K562 (cell line): ENCODE measurements at regions not wholly inside any gene's neighbourhood (a gene's known extent, or its start where the extent isn't known, plus 50 kb on each side); places are given as distances from the start of the nearest gene placed in this dataset.

ENCODE experiments used
- ATAC-seq: fragments of 200-7000 bp; cut with Tn5 transposase; 3 replicates; pipeline ENCODE4 v1.9.1; 2020; ENCODE audit warnings: moderate library complexity
- BruUV-seq: library from RNA; stranded (reverse); fragments of 400-500 nt; replicated peaks from 2 replicates; lab custom pipeline; 2021; lab: Mats Ljungman, UMichigan
- CTCF ChIA-PET: fragments of 300-600 bp; formaldehyde crosslinking; extraction: SDS; loops from one replicate; lab custom pipeline; 2021; ENCODE audit warnings: low intra/inter-chr PET ratio; lab: Yijun Ruan, JAX
- POLR2A ChIA-PET: fragments of 300-600, 350-650 bp; sonication (Branson Sonifier 250); formaldehyde crosslinking; extraction: SDS; loops from one replicate; lab custom pipeline; 2021; ENCODE audit warnings: antibody characterized with exemption, inconsistent platforms; lab: Yijun Ruan, JAX
- DNase-seq, 4 experiments: peaks; one replicate each; pipeline versions ENCODE4 v3.0.0 to v3.0.0-alpha.2; 2011 to 2018; ENCODE audit warnings: low spot score in 3 of 4, mixed read lengths in 3 of 4; ENCODE audit errors: extremely low read depth in 1 of 4
- FAIRE-seq: peaks from 2 replicates; lab custom pipeline; 2011; peaks lifted over from hg19 to GRCh38; lab: Jason Lieb, UNC
- H2AFZ ChIP-seq: 2 replicates; pipeline ENCODE4 v1.6.0; 2011; ENCODE audit warnings: low read depth, low read length, control low read depth, inconsistent platforms
- H3K27ac ChIP-seq: fragments of 200-600 bp; 3 replicates; pipeline ENCODE4 v1.8.0; 2011; ENCODE audit warnings: low read depth, mild to moderate bottlenecking, control low read depth, inconsistent platforms, low read length, moderate library complexity, mixed read lengths; ENCODE audit errors: extremely low read depth
- H3K27me3 ChIP-seq, 2 experiments: fragments of 300-600 bp in 1 of 2; 2 replicates in 1 of 2; 3 replicates in 1 of 2; pipeline versions ENCODE4 v1.6.0 to v1.8.0; 2011; ENCODE audit warnings: inconsistent platforms in 2 of 2, low read length in 2 of 2, mild to moderate bottlenecking in 1 of 2, mixed read lengths in 1 of 2, moderate library complexity in 1 of 2; ENCODE audit not compliant: control insufficient read depth in 2 of 2, insufficient read depth in 2 of 2
- H3K36me3 ChIP-seq: fragments of 300-600 bp; 3 replicates; pipeline ENCODE4 v1.8.0; 2011; ENCODE audit warnings: mild to moderate bottlenecking, low read length, inconsistent platforms; ENCODE audit not compliant: control insufficient read depth, insufficient read depth
- H3K4me1 ChIP-seq, 2 experiments: fragments of 200-600 bp in 1 of 2; replicated peaks in 1 of 2; 2 replicates in 1 of 2; 3 replicates in 1 of 2; pipeline versions ENCODE4 v1.5.1 to v1.8.0; 2011; ENCODE audit warnings: inconsistent platforms in 2 of 2, low read length in 2 of 2, mild to moderate bottlenecking in 1 of 2, mixed read lengths in 1 of 2, moderate library complexity in 1 of 2; ENCODE audit not compliant: control insufficient read depth in 2 of 2, insufficient read depth in 2 of 2
- H3K4me2 ChIP-seq: 2 replicates; pipeline ENCODE4 v1.6.1; 2011; ENCODE audit warnings: low read length, control low read depth, inconsistent platforms, mixed read lengths; ENCODE audit not compliant: insufficient read depth
- H3K4me3 ChIP-seq: fragments of 200-600 bp; sonication (generic), shearing (Covaris generic); 2 replicates; pipeline ENCODE4 v1.5.1; 2016; ENCODE audit warnings: control low read depth, inconsistent platforms
- H3K79me2 ChIP-seq: fragments of 200-600 bp; 3 replicates; pipeline ENCODE4 v1.8.0; 2011; ENCODE audit warnings: low read length, inconsistent platforms; ENCODE audit not compliant: control insufficient read depth, insufficient read depth
- H3K9ac ChIP-seq, 2 experiments: 2 replicates each; pipeline versions ENCODE4 v1.6.0 to v1.6.1; 2011; ENCODE audit warnings: low read depth in 2 of 2, low read length in 2 of 2, control low read depth in 1 of 2, inconsistent platforms in 1 of 2, mild to moderate bottlenecking in 1 of 2, mixed read lengths in 1 of 2; ENCODE audit not compliant: insufficient read depth in 1 of 2
- H3K9me1 ChIP-seq: one replicate; pipeline ENCODE4 v1.6.0; 2011; ENCODE audit warnings: inconsistent platforms, mild to moderate bottlenecking, low read length, moderate library complexity; ENCODE audit not compliant: control insufficient read depth, insufficient read depth
- H3K9me3 ChIP-seq: replicated peaks from 2 replicates; pipeline ENCODE4 v1.5.1; 2011; ENCODE audit warnings: low read depth, low read length, inconsistent platforms; ENCODE audit not compliant: control insufficient read depth, insufficient read depth
- H4K20me1 ChIP-seq: replicated peaks from 2 replicates; pipeline ENCODE4 v1.6.1; 2011; ENCODE audit warnings: low read length, inconsistent platforms, mixed read lengths; ENCODE audit not compliant: control insufficient read depth, insufficient read depth
- BCOR ChIP-seq: fragments of 450-650 bp; IDR thresholded peaks from 2 replicates; pipeline ENCODE4 v1.6.1; 2016
- BMI1 ChIP-seq: fragments of 150-350 bp; IDR thresholded peaks from 2 replicates; pipeline ENCODE4 v1.6.1; 2014; ENCODE audit warnings: low read length
- CTBP1 ChIP-seq: fragments of 450-650 bp; IDR thresholded peaks from 2 replicates; pipeline ENCODE4 v1.6.1; 2016; ENCODE audit warnings: borderline replicate concordance
- EGR1 ChIP-seq: fragments of 450-650 bp; conservative IDR thresholded peaks from 2 replicates; pipeline ENCODE4 v1.6.1; 2017; ENCODE audit warnings: mild to moderate bottlenecking
- ELF1 ChIP-seq: fragments of 200-800 bp; sonication (Bioruptor generic); IDR thresholded peaks from 2 replicates; pipeline ENCODE4 v1.6.1; 2016; ENCODE audit warnings: missing genetic modification characterization, missing compliant biosample characterization
- EZH2 ChIP-seq: IDR thresholded peaks from 2 replicates; pipeline ENCODE4 v1.6.1; 2012; ENCODE audit warnings: low read depth, mild to moderate bottlenecking, inconsistent platforms, low read length, borderline replicate concordance
- HDAC2 ChIP-seq: fragments of 450-650 bp; IDR thresholded peaks from 2 replicates; pipeline ENCODE4 v1.6.1; 2016; ENCODE audit warnings: mild to moderate bottlenecking
- IFI16 ChIP-seq: fragments of 250-450 bp; sonication (Bioruptor Pico); IDR thresholded peaks from 2 replicates; pipeline ENCODE4 v2.1.2; 2022; ENCODE audit warnings: mild to moderate bottlenecking, inconsistent platforms
- POLR3G ChIP-seq: IDR thresholded peaks from 2 replicates; pipeline ENCODE4 v1.6.1; 2011; ENCODE audit not compliant: insufficient read length, insufficient replicate concordance; ENCODE audit errors: extremely low read depth
- RBM17 ChIP-seq: fragments of 200-400 bp; formaldehyde crosslinking; IDR thresholded peaks from 2 replicates; pipeline ENCODE4 v1.6.1; 2017; ENCODE audit warnings: low read depth, mild to moderate bottlenecking, low read length, borderline replicate concordance
- SIX5 ChIP-seq, 2 experiments: IDR thresholded peaks; 2 replicates each; pipeline ENCODE4 v1.6.1; 2011; ENCODE audit warnings: low read length in 2 of 2, borderline replicate concordance in 1 of 2, low read depth in 1 of 2, mild to moderate bottlenecking in 1 of 2, moderate library complexity in 1 of 2; ENCODE audit not compliant: insufficient read depth in 1 of 2
- SNIP1 ChIP-seq: fragments of 450-650 bp; IDR thresholded peaks from 2 replicates; pipeline ENCODE4 v1.7.1; 2017; ENCODE audit warnings: low read depth, mild to moderate bottlenecking
- ZNF668 ChIP-seq: fragments of 250-450 bp; sonication (Bioruptor Pico); IDR thresholded peaks from 2 replicates; pipeline ENCODE4 v1.8.0; 2022; ENCODE audit warnings: mild to moderate bottlenecking, inconsistent platforms
- WGBS: fragments of 100-300 bp; shearing (Covaris generic); methylation state at CpG from one replicate; pipeline ENCODE4 v1.1.6; 2016; ENCODE audit warnings: low coverage, mixed read lengths; ENCODE audit not compliant: insufficient coverage; ENCODE audit errors: missing lambda C conversion rate; 5-methylcytosine and 5-hydroxymethylcytosine counted together
- in situ Hi-C: fragments of 300-500 bp; cut with MboI; formaldehyde crosslinking; loops from 4 replicates; pipeline ENCODE4 v1.15.0; 2018; ENCODE audit warnings: inconsistent platforms, mixed read lengths
- intact Hi-C: fragments of 100-400 bp; cut with micrococcal nuclease; formaldehyde crosslinking; loops from 2 replicates; pipeline ENCODE4 v1.14.2; 2022
- TF ChIP-seq, protein P1 (sequence below): fragments of 200-800 bp; sonication (Bioruptor generic); IDR thresholded peaks from 2 replicates; pipeline ENCODE4 v1.6.1; 2017; ENCODE audit warnings: missing genetic modification characterization, missing compliant biosample characterization
- TF ChIP-seq, protein P2 (sequence below), 2 experiments: fragments of 250-450 bp in 1 of 2; fragments of 450-650 bp in 1 of 2; sonication (Bioruptor Pico) in 1 of 2; IDR thresholded peaks; 2 replicates each; pipeline versions ENCODE4 v1.6.1 to v1.8.0; 2016 to 2021; ENCODE audit warnings: mild to moderate bottlenecking in 2 of 2, moderate library complexity in 2 of 2, missing compliant biosample characterization in 1 of 2, missing genetic modification characterization in 1 of 2

DNA sequence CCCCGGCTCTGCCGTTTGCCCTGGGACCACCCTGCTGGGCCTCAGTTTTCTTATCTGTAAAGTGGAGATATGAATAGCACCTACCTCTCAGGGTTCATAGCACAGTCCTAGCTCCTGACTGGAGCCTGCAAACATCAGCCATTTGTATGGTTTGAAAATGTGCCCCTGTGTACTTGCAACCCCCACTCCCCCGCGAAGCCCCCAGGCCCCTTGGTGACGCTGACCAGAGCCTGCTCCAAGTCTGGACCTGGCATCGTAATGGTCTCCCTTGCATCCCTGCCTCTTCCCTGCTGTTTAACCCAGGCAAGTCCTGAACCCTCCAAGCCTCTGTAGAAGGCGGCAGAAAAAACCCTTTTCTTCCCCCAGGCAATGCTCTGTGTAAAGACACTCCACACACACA is 128.0 kb downstream of the IRF8 start:
- Histone ChIP-seq H3K4me1 (no peaks in the 10 kb centered on the region; a peak in 1 of 5 replicates), H3K4me3 (no peak overlapping the region), H3K36me3 (no peaks in the 10 kb centered on the region), H3K9me3 (0 out of 2 replicates have a peak, but pooled peaks cover 3% of the 10 kb centered on the region), H2AFZ (no peak overlapping the region), H3K9me1 (no peaks in the 10 kb centered on the region), H3K4me2 (no peak overlapping the region), H4K20me1 (no peaks in the 10 kb centered on the region), H3K79me2 (no peaks in the 10 kb centered on the region), H3K9ac (no peak overlapping the region), H3K27ac (no peak overlapping the region), H3K27me3 (peaks cover 0 to 8% of the 10 kb centered on the region in 2 experiments; a peak in 2 of 5 replicates)
- no TSS peak for BruUV-seq
- ATAC-seq (no peak), FAIRE-seq (no peak), DNase-seq (no peak)
- in situ Hi-C loops: no loop called here
- POLR2A ChIA-PET: no interaction called here
- TF ChIP-seq EZH2 (no peak), IFI16 (no peak), HDAC2 (no peak), ELF1 (tag) (no peak), SIX5 (IDR thresholded peaks at IDR 0.05; ENCODE audit: borderline replicate concordance in 1 of 2, insufficient read depth in 1 of 2, low read depth in 1 of 2, low read length in 2 of 2) (no peak), CTBP1 (no peak), RBM17 (no peak), BCOR (no peak), BMI1 (no peak), SNIP1 (no peak), POLR3G (no peak), EGR1 (no peak), ZNF668 (CRISPR knock-in tag) (no peak)
- TF ChIP-seq, protein P1, sequence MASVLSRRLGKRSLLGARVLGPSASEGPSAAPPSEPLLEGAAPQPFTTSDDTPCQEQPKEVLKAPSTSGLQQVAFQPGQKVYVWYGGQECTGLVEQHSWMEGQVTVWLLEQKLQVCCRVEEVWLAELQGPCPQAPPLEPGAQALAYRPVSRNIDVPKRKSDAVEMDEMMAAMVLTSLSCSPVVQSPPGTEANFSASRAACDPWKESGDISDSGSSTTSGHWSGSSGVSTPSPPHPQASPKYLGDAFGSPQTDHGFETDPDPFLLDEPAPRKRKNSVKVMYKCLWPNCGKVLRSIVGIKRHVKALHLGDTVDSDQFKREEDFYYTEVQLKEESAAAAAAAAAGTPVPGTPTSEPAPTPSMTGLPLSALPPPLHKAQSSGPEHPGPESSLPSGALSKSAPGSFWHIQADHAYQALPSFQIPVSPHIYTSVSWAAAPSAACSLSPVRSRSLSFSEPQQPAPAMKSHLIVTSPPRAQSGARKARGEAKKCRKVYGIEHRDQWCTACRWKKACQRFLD (CRISPR knock-in tag): no peak
- TF ChIP-seq, protein P2, sequence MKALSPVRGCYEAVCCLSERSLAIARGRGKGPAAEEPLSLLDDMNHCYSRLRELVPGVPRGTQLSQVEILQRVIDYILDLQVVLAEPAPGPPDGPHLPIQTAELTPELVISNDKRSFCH (CRISPR knock-in tag; IDR thresholded peaks at IDR 0.05): no peak
- TF ChIP-seq, protein P2 (tag; IDR thresholded peaks at IDR 0.05): no peak
- intact Hi-C loops: no loop called here
- 0% methylated on average over 4 of the region's 7 CpGs for WGBS
- CTCF ChIA-PET: no interaction called here
